ES-I3 (cell line): ENCODE measurements at regions not wholly inside any gene's neighbourhood (a gene's known extent, or its start where the extent isn't known, plus 50 kb on each side); places are given as distances from the start of the nearest gene placed in this dataset.

Experiments used
- H3K36me3 ChIP-seq: 2 replicates; pipeline ENCODE4 v1.6.1; 2013; ENCODE audit warnings: mild to moderate bottlenecking, low read length, control low read depth, moderate library complexity; ENCODE audit not compliant: insufficient read depth
- H3K4me1 ChIP-seq: 2 replicates; pipeline ENCODE4 v1.6.1; 2013; ENCODE audit warnings: mild to moderate bottlenecking, control low read depth, low read length; ENCODE audit not compliant: insufficient read depth
- H3K9ac ChIP-seq: 2 replicates; pipeline ENCODE4 v1.6.1; 2013; ENCODE audit warnings: low read depth, mild to moderate bottlenecking, low read length, moderate library complexity
- H3K9me3 ChIP-seq: 2 replicates; pipeline ENCODE4 v1.6.1; 2013; ENCODE audit warnings: mild to moderate bottlenecking, low read length, moderate library complexity; ENCODE audit not compliant: control insufficient read depth, insufficient read depth

- no peak overlapping the region for H3K9ac ChIP-seq
- no peaks in the 10 kb centered on the region for H3K9me3 ChIP-seq
- H3K4me1 ChIP-seq = no peaks in the 10 kb centered on the region
- H3K36me3 ChIP-seq = no peaks in the 10 kb centered on the region
These were observed 248.0 kb downstream of the TTLL2 start for GRCh38 chr6:167572841-167573271.

DNA sequence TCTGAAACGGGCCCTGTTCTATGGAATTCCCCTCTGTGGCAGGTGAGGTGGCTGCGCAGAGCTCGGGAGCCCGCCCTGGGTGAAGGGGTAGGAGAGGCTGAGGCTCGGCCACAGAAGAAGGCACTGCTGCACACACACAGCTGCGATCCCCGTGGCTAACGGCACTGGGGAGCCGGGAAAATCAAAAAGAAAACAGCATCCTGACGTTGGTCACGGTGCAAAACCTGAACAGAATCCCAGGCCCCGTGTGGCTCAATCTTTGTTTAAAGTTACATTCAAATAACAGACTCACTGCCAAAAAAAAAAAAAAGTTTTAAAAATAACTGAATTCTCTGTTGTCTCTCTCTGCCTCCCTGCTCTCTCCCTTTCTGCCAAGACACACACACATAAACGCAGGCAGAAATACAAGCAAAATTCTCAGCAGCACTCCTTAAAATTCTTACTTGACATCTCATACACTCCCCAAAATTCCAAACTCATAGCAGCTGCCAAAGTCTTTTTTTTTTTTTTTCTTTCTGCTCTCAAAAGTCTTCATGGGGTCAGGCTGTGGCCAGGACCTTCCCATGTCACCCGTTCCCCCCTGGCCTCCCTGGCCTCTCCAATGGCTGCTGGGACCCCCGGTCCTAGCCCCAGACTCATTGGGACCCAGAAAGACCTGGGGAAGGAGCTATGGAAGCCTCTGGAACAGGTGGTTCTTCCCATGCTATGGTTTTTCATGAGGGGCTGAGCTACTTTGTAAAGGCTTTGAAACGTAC lies 248.8 kb downstream of the TTLL2 start:
- Histone ChIP-seq H3K4me1 (no peaks in the 10 kb centered on the region), H3K9me3 (no peaks in the 10 kb centered on the region)

GRCh38 chr6:167574431-167575151 lies 249.7 kb downstream of the TTLL2 start:
- Histone ChIP-seq H3K9ac (no peak overlapping the region), H3K36me3 (no peaks in the 10 kb centered on the region), H3K9me3 (no peaks in the 10 kb centered on the region), H3K4me1 (no peaks in the 10 kb centered on the region)

More for the DNA sequence above, 248.8 kb downstream of the TTLL2 start:
- Histone ChIP-seq H3K9ac (no peak overlapping the region), H3K36me3 (no peaks in the 10 kb centered on the region)

DNA sequence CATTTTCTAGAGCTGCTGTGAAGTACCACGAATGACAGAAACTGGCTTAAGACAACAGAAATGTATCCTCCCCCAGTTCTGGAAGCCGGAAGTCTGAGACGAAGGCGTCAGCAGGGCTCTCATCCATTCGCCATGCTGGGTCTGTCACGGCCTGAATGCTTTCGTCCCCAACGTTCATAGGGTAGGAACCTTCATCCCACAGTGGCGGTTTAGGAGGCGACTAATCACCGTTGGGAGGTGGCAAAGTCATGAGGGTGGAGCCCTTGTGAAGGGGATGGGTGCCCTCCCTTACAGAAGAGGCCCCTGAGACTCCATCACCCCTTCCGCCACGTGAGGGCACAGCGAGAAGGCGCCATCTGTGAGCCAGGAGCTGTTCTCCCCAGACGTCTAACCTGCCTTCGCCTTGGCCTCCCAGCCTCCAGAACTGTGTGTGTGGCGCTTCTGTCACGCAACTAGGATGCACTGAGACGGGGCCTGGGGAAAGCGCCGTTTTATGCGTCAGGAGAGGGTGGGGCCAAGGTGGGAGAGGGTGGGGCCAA lies 250.3 kb downstream of the TTLL2 start:
- Histone ChIP-seq H3K9me3 (no peaks in the 10 kb centered on the region), H3K9ac (no peak overlapping the region), H3K4me1 (no peaks in the 10 kb centered on the region), H3K36me3 (no peaks in the 10 kb centered on the region)

DNA sequence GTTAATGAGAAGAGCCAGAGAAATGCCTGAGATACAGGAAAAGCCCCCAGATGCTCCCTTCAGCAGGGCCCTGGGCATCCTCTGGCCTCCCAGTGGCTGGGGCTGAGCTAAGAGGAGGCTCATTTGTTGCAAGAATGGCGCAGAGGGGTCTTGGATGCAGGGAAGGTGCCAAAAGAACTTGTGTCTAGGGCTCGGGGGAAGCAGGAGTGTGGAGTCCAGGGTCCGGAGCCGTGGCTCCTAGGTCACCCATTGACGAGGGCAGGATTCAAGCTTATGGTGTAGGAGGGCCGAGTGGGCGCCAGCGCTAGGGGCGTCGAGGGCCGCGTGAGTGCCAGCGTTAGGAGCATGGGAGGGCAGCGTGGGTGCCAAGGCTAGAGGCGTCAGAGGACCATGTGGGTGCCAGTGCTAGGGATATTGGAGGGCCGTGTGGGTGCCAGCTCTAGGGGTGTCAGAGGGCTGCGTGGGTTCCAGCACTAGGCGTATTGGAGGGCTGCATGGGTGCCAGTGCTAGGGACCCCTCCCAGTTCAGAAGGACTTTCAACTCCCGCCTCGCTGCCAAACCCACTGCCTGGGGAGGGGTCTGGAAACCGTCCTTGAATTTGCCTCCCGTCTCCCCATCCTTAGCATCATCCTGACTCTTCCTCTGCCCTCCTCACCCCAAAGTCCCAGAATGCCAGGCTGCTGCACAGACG lies 250.5 kb upstream of the AFDN start:
- H3K36me3 ChIP-seq = no peaks in the 10 kb centered on the region
- H3K9ac ChIP-seq = no peak overlapping the region
- H3K9me3 ChIP-seq = no peaks in the 10 kb centered on the region
- no peaks in the 10 kb centered on the region for H3K4me1 ChIP-seq

DNA sequence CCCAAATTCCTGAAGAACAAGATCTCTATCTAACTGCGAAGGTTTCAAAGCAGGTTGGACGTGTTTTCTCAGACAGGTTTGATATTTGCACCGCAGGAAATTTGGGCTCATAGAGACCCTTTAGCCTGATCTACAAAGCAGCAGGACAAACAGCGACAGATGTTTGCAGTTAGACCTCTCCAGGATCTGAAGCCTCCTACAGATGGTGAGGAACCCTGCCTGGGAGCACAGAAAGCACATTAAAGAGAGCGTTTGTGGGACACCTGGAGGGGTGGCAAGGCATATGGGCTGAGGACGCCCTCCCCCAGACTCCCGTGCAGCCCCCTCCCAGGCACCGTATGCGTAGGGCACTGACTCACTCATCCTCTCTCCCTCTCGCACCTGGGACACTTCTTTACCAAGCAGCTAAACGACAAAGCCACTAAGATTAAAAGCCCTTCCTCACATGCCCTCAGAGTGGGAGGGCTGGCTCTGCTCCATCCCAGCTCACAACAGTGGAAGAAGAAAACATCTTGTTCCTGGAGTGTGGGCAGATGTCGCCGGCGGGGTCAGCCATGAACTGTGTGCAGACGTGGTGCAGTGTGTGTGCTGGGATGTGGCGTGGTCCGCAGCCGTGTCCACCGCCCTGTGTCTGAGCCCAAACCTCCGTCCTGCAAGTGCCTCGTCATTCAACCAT lies 249.7 kb upstream of the AFDN start:
- H3K9me3 ChIP-seq = no peaks in the 10 kb centered on the region
- no peaks in the 10 kb centered on the region for H3K4me1 ChIP-seq
- H3K9ac ChIP-seq = no peak overlapping the region
- H3K36me3 ChIP-seq = no peaks in the 10 kb centered on the region

GRCh38 chr6:167577891-167578361 lies 248.8 kb upstream of the AFDN start:
- no peaks in the 10 kb centered on the region for H3K36me3 ChIP-seq
- no peak overlapping the region for H3K9ac ChIP-seq
- H3K9me3 ChIP-seq = no peaks in the 10 kb centered on the region
- no peaks in the 10 kb centered on the region for H3K4me1 ChIP-seq

DNA sequence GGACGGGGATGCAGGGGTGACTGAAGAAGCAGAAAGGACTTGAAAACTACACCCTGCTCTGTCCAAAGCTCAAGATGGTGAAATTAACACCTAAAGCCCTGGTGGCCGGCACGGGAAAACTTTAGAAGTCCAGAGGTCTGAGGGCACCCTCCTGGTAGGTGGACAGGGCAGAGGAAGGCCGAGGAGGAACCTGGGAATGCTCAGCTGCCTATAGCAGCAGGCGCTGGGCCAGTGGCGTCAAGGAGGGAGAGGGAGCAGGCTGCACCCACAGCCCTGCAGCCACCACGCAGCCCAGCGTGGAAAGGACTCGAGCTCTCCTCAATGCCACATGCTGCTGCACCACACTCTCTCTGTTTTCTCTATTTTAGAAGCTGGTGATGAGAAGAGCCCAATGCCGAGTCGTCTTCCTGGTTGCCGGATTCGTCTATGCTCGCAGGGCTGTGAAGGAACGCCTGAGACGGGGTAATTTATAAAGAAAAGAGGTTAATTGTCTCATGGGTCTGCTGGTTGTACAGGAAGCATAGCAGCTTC lies 248.3 kb upstream of the AFDN start:
- no peaks in the 10 kb centered on the region for H3K36me3 ChIP-seq
- no peaks in the 10 kb centered on the region for H3K9me3 ChIP-seq
- H3K4me1 ChIP-seq = no peaks in the 10 kb centered on the region
- no peak overlapping the region for H3K9ac ChIP-seq

GRCh38 chr6:167579806-167580618 lies 246.7 kb upstream of the AFDN start:
- H3K9ac ChIP-seq = no peak overlapping the region
- H3K36me3 ChIP-seq = no peaks in the 10 kb centered on the region
- no peaks in the 10 kb centered on the region for H3K9me3 ChIP-seq
- no peaks in the 10 kb centered on the region for H3K4me1 ChIP-seq

DNA sequence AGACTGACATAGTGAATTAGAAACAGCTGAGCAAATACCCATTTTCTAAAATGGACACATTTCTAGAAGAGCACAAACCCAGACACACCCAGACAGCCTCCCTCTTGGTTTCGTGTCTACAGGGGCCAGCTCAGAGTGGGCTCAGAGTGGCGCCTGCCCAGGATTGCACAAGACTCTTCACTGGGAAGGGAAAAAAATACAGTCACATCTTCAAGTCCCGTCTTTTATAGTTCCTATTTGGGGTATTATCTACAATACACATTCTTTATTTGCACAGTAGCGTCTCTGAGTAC lies 246.1 kb upstream of the AFDN start:
- Histone ChIP-seq H3K9ac (no peak overlapping the region), H3K4me1 (no peaks in the 10 kb centered on the region), H3K9me3 (peaks cover 1% of the 10 kb centered on the region; the same call in 1 of the 2 replicates), H3K36me3 (no peaks in the 10 kb centered on the region)

DNA sequence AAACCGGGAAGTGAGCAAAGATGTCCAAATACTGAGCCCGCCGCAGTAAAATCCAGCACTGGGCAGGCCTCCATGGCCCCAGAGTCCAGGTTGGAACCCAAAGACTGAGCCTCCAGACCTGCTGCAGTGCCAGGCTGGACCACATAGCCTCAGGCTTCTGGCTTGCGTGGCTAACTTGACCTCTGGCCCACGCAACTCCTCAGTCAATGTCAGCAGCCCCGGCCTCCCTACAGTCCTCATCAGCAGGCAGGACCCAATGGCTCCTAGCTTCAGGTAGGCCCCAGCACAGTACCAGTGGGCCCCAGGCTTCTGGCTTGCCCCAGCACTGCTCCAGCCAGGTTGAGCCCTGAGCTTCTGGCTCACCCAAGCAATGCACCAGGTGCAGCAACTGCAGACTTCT lies 245.1 kb upstream of the AFDN start:
- Histone ChIP-seq H3K9ac (no peak overlapping the region), H3K4me1 (no peaks in the 10 kb centered on the region), H3K9me3 (peaks cover 5% of the 10 kb centered on the region; the same call in 1 of the 2 replicates), H3K36me3 (no peaks in the 10 kb centered on the region)

DNA sequence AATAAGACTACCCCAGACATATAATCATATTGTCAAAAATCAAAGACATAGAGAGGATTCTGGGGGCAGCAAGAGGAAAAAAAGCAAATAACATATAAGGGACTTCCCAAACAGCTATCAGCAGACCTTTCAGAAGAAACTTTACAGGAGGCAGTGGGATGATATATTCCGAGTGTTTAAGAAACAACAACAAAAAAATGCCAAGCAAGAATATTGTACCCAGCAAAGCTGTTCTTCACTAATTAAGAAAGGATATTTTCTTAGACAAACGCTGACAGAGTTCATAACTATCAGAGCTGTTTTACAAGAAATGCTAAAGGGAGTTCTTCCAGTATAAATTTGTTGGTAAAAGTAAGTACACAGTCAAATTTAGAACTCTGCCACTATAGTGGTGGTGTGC lies 243.3 kb upstream of the AFDN start:
- Histone ChIP-seq H3K9me3 (peaks cover 5% of the 10 kb centered on the region; the same call in 1 of the 2 replicates), H3K9ac (no peak overlapping the region), H3K4me1 (no peaks in the 10 kb centered on the region), H3K36me3 (no peaks in the 10 kb centered on the region)

DNA sequence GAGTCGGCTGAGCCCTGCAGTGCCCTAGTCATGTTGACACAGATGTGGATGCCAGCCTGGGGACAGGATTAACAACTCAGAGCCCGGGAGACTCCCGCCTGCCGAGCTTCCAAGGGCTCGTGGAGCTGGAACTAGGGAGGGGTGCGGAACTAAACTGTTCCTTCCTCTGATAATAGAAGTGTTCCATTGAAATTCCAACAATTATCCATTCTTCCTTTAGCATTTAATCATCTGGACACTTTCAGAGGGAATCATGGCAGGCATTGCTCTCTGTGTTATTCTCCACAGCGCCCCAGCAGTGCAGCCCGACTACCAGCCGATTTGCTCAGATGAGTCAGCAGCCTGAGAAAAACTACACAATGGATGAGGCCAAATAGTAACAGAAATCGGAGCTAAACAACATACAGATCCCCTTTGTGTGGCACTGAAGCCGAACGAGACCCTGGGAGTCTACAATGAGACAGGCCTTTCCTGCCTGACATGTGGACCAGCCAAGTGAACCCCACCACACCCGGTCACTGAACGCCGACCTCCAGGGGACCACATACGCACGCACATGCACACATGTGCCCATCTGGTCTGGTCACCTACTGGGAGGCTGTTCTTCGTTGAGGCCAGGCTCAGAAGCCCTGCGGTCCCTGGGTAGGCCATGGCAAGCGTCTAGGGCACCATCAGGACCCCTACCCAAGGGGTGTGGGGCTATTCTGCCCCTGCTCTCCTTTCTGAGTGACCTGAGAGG lies 238.4 kb upstream of the AFDN start:
- Histone ChIP-seq H3K9me3 (peaks cover 5% of the 10 kb centered on the region; the same call in 1 of the 2 replicates), H3K9ac (no peak overlapping the region), H3K4me1 (no peaks in the 10 kb centered on the region), H3K36me3 (no peaks in the 10 kb centered on the region)
